Right ventricle myocardium superior (tissue), 1 donor: ENCODE measurements at regions not wholly inside any gene's neighbourhood (a gene's known extent, or its start where the extent isn't known, plus 50 kb on each side); places are given as distances from the start of the nearest gene placed in this dataset.
A peak's percentile ranks its signal among the peaks of the same experiment; 100 is the strongest.
"Not testable (repeated sequence)": the region's sequence is repeated elsewhere in the genome, so short reads cannot be mapped to it uniquely, and the experiment has no call there.

Experiments
- ATAC-seq: fragments of 200-7000 bp; cut with Tn5 transposase; one replicate; pipeline ENCODE4 v1.9.1; 2020; ENCODE audit warnings: mild to moderate bottlenecking; ENCODE audit not compliant: poor library complexity
- DNase-seq: peaks from one replicate; pipeline ENCODE4 v3.0.0-alpha.2; 2020
- intact Hi-C: fragments of 100-400 bp; cut with DNase I; formaldehyde crosslinking; loops from one replicate; pipeline ENCODE4 v1.11.2; 2022
- donor health status: DM: no; HTN: yes; CAD: no; lungs with severe emphysema.

GRCh38 chr15:79640206-79640605 lies 208.1 kb downstream of the MINAR1 start:
- peak; percentile 29 for ATAC-seq

GRCh38 chr15:79641841-79642240 lies 209.7 kb downstream of the MINAR1 start:
- intact Hi-C loops = no loop called here
- ATAC-seq (no peak), DNase-seq (no peak)

More at GRCh38 chr15:79640206-79640605, 208.1 kb downstream of the MINAR1 start:
- intact Hi-C loops = no loop called here
- no peak for DNase-seq

- DNase-seq = no peak
- ATAC-seq = no peak
- intact Hi-C loops = no loop called here
Measured at GRCh38 chr15:79643393-79643792, 211.3 kb downstream of the MINAR1 start.

GRCh38 chr15:79644091-79644490 lies 212.0 kb downstream of the MINAR1 start:
- intact Hi-C loops = no loop called here
- ATAC-seq (no peak), DNase-seq (no peak)

- ATAC-seq, DNase-seq, intact Hi-C loops: not testable (repeated sequence)
Measured at GRCh38 chr15:79652972-79653371, 220.8 kb downstream of the MINAR1 start.

- DNase-seq (no peak), ATAC-seq (no peak)
- intact Hi-C loops = no loop called here
Measured at GRCh38 chr15:79653533-79653932, 221.4 kb downstream of the MINAR1 start.

GRCh38 chr15:79656151-79657000 lies 224.2 kb downstream of the MINAR1 start:
- intact Hi-C loops = no loop called here
- no peak for ATAC-seq
- no peak for DNase-seq

GRCh38 chr15:79657722-79658121 lies 225.6 kb downstream of the MINAR1 start:
- no peak for ATAC-seq
- intact Hi-C loops = no loop called here
- no peak for DNase-seq

- intact Hi-C loops = no loop called here
- no peak for DNase-seq
- no peak for ATAC-seq
Measured at GRCh38 chr15:79659691-79660090, 227.6 kb downstream of the MINAR1 start.

GRCh38 chr15:79661411-79661810 lies 229.3 kb downstream of the MINAR1 start:
- DNase-seq (no peak), ATAC-seq (no peak)
- intact Hi-C loops = no loop called here

GRCh38 chr15:79673416-79674123 lies 223.2 kb downstream of the MTHFS start:
- ATAC-seq (no peak), DNase-seq (no peak)
- intact Hi-C loops = loop anchor here (10.0 kb wide), 1 partner anchor 259 kb away; no protein-coding TSS in a partner anchor

GRCh38 chr15:79674124-79674465 lies 222.7 kb downstream of the MTHFS start:
- intact Hi-C loops = loop anchor here (10.0 kb wide), 1 partner anchor 259 kb away; no protein-coding TSS in a partner anchor
- no peak for ATAC-seq
- no peak for DNase-seq

GRCh38 chr15:79675982-79676381 lies 220.8 kb downstream of the MTHFS start:
- DNase-seq (no peak), ATAC-seq (no peak)
- intact Hi-C loops = loop anchor here (10.0 kb wide), 1 partner anchor 261 kb away; no protein-coding TSS in a partner anchor

- ATAC-seq (no peak), DNase-seq (no peak)
- intact Hi-C loops = loop anchor here (10.0 kb wide), 1 partner anchor 262 kb away; no protein-coding TSS in a partner anchor
Measured at GRCh38 chr15:79676621-79677020, 220.2 kb downstream of the MTHFS start.

- intact Hi-C loops = loop anchor here (10.0 kb wide), 1 partner anchor 262 kb away; no protein-coding TSS in a partner anchor
- DNase-seq = no peak
- no peak for ATAC-seq
Measured at GRCh38 chr15:79677241-79677640, 219.6 kb downstream of the MTHFS start.

GRCh38 chr15:79678032-79678701 lies 218.6 kb downstream of the MTHFS start:
- intact Hi-C loops = loop anchor here (10.0 kb wide), 1 partner anchor 263 kb away; no protein-coding TSS in a partner anchor
- ATAC-seq = no peak
- no peak for DNase-seq

- ATAC-seq (no peak), DNase-seq (no peak)
- intact Hi-C loops = no loop called here
Measured at GRCh38 chr15:79680720-79681119, 216.1 kb downstream of the MTHFS start.

GRCh38 chr15:79682285-79682684 lies 214.5 kb downstream of the MTHFS start:
- intact Hi-C loops = no loop called here
- ATAC-seq (peak; percentile 87), DNase-seq (peak; percentile 51)

GRCh38 chr15:79682851-79683288 lies 213.9 kb downstream of the MTHFS start:
- DNase-seq = no peak
- no peak for ATAC-seq
- intact Hi-C loops = no loop called here
